ENCODE measurements at regions not wholly inside any gene's neighbourhood (a gene's known extent, or its start where the extent isn't known, plus 50 kb on each side); places are given as distances from the start of the nearest gene placed in this dataset.
"Not testable (repeated sequence)": the region's sequence is repeated elsewhere in the genome, so short reads cannot be mapped to it uniquely, and the experiment has no call there.

DNA sequence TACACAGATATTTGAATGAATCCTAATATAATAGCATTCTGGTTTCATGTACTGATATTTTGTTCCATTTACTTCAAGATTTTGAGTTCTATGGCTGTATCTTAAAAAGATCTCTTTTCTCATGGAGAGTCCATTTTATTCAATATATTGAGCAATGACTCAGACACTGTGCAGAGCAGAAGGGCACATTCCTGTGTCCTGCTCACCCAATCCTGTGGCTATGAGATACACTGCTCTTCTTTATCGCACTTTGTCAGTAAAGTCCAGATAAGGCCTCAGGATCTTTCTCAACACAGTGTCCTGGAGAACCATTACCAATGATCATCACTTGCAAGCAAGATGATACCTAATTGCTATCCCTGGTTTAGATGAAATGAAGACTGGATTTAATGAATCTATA is 155.0 kb downstream of the CYSLTR2 start:
- Histone ChIP-seq H3K9ac (ENCODE audit: low read depth, low read length) (no peak overlapping the region), H3K9me3 (ENCODE audit: control insufficient read depth, insufficient read depth, low read length) (no peaks in the 10 kb centered on the region), H3K36me3 (ENCODE audit: control insufficient read depth, insufficient read depth, low read length) (no peaks in the 10 kb centered on the region), H3K4me3 (ENCODE audit: low read depth, low read length) (no peak overlapping the region), H3K27ac (ENCODE audit: low read depth, low read length) (no peak overlapping the region), H3K27me3 (ENCODE audit: control insufficient read depth, insufficient read depth, low read length) (no peaks in the 10 kb centered on the region), H3K4me1 (ENCODE audit: control insufficient read depth, insufficient read depth, low read length) (no peaks in the 10 kb centered on the region)

DNA sequence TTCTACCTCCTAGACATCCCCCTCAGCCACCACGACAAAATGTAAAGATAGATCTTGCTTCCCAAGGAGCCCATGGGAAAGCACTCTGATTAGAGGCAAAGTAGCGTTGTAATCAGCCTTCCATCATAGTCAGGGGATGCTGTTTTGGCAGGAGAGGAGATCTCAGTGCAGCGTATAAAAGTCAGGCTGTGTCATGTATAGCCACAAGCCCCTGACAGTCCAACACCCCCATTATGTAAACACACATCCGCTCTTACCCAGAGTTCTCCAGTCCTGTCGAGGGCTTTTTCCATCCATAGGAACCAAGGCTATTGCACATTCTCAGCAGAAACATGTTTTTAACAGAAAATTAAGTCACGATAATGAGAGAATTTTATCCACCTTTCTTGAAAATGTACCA is 156.3 kb downstream of the CYSLTR2 start:
- Histone ChIP-seq H3K9me3 (ENCODE audit: control insufficient read depth, insufficient read depth, low read length) (no peaks in the 10 kb centered on the region), H3K4me3 (ENCODE audit: low read depth, low read length) (no peak overlapping the region), H3K27me3 (ENCODE audit: control insufficient read depth, insufficient read depth, low read length) (no peaks in the 10 kb centered on the region), H3K4me1 (ENCODE audit: control insufficient read depth, insufficient read depth, low read length) (no peaks in the 10 kb centered on the region), H3K36me3 (ENCODE audit: control insufficient read depth, insufficient read depth, low read length) (no peaks in the 10 kb centered on the region), H3K27ac (ENCODE audit: low read depth, low read length) (no peak overlapping the region), H3K9ac (ENCODE audit: low read depth, low read length) (no peak overlapping the region)

DNA sequence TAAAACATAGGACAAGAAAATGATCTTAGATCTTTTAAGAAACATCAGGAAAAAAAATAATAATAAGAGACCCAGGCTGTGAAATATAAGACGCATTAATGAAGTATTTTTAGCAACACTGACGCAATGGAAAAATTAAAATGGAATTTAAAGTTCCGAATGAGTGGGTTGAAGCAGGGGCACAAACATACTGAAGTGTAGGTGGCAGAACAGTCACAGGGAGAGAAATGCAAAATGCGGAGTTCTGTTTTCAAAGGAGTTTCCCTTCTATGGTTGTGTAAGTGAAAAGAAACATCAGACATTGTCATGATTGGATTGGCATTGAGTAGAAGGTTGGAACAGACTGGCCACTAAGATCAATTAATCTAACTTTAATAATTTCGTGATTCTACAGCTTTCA is 159.8 kb downstream of the CYSLTR2 start:
- Histone ChIP-seq H3K27me3 (ENCODE audit: control insufficient read depth, insufficient read depth, low read length) (no peaks in the 10 kb centered on the region), H3K27ac (ENCODE audit: low read depth, low read length) (no peak overlapping the region), H3K9me3 (ENCODE audit: control insufficient read depth, insufficient read depth, low read length) (no peaks in the 10 kb centered on the region), H3K36me3 (ENCODE audit: control insufficient read depth, insufficient read depth, low read length) (no peaks in the 10 kb centered on the region), H3K4me1 (ENCODE audit: control insufficient read depth, insufficient read depth, low read length) (no peaks in the 10 kb centered on the region), H3K4me3 (ENCODE audit: low read depth, low read length) (no peak overlapping the region), H3K9ac (ENCODE audit: low read depth, low read length) (no peak overlapping the region)

DNA sequence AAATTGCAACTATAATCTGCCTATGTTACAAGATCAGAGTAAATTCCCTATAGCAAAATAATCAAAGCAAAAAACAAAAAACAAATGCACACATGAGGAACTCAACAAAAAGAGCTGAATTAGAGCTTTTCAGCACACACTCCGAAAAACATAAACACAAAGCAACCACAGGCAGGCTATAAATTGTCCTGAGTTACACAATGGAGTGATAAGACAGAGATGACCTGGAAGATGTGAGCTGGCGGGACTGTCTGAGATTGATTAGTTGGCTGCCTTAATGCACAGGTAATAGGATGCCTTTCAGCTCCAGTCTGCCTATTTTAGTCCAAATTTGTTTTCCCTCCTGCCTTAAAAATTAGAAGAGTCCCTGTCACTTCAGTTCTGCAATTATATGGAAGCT is 159.0 kb upstream of the FNDC3A start:
- no peaks in the 10 kb centered on the region for H3K27me3 ChIP-seq (ENCODE audit: control insufficient read depth, insufficient read depth, low read length)
- H3K36me3 ChIP-seq (ENCODE audit: control insufficient read depth, insufficient read depth, low read length) = no peaks in the 10 kb centered on the region
- H3K4me3 ChIP-seq (ENCODE audit: low read depth, low read length) = no peak overlapping the region
- H3K27ac ChIP-seq (ENCODE audit: low read depth, low read length) = no peak overlapping the region
- no peaks in the 10 kb centered on the region for H3K9me3 ChIP-seq (ENCODE audit: control insufficient read depth, insufficient read depth, low read length)
- no peaks in the 10 kb centered on the region for H3K4me1 ChIP-seq (ENCODE audit: control insufficient read depth, insufficient read depth, low read length)
- H3K9ac ChIP-seq (ENCODE audit: low read depth, low read length) = no peak overlapping the region

DNA sequence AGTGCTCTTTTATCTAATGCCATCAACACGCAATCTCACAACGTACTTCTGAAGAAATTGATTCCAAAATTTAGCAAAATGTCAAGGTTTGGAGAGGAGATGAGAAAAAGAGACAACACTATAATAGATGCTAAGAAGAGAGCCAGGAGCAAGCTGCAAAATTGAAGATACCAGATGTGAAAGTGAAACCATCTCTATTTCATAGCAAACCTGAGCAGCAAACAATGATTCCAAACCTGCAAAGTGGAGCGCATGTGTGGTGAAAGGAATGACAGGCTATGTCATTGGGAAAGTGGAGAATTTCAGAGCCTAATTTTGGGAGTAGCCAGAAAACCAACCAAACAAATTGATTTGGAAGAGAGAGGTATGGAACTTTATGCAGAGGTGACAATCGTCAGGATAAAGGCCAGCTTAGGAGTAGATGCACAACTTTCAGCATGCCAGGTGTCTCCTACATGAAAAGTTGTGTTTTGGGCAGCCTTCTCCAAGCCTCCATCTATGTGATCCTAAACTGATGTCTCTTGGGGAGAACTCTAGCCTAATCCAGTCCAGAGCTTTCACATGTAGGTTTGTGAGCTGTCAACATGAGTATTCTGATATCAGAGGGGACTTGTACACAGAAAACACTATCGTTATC is 158.4 kb upstream of the FNDC3A start:
- Histone ChIP-seq H3K9ac (ENCODE audit: low read depth, low read length) (no peak overlapping the region), H3K4me1 (ENCODE audit: control insufficient read depth, insufficient read depth, low read length) (no peaks in the 10 kb centered on the region), H3K9me3 (ENCODE audit: control insufficient read depth, insufficient read depth, low read length) (no peaks in the 10 kb centered on the region), H3K4me3 (ENCODE audit: low read depth, low read length) (no peak overlapping the region), H3K36me3 (ENCODE audit: control insufficient read depth, insufficient read depth, low read length) (no peaks in the 10 kb centered on the region), H3K27ac (ENCODE audit: low read depth, low read length) (no peak overlapping the region), H3K27me3 (ENCODE audit: control insufficient read depth, insufficient read depth, low read length) (no peaks in the 10 kb centered on the region)

DNA sequence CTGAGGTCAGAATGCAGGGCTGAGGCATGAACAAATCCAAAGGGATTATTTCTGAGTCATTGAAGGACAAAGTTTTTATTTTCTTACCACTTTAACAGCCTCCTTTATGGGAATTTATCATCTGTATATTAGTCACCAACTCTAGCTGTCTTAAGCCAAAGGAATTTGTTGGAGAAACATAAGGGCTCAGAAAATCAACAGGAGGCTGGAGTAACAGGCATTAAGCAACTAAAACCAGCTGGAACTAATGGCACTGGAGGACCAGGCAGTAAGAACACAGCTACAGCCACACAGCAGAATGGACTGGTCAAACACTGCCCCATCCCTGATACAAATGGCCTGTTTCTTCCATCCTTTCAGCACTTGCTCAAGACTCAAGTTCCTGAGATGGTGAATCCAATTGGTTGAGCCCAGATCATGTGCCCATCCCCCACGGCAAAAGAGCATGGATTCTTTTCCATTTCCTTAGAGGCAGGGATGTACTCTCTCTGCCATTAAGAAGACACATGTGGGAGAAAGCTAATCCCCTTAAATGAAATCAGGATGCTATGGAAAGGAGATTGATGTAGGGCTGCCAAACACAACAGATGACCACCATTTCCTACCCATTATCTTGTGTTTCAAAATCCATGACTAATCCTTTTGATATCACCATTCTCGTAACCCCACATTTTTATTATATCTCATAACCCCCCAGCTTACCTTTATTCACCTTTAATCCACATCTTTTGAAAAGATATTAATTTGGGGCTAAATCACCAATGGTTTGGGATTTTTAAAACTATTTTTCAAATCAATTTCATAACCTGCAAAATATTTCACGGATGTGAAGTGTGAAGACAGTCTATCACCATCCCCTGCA is 157.0 kb upstream of the FNDC3A start:
- Histone ChIP-seq H3K9ac (ENCODE audit: low read depth, low read length) (no peak overlapping the region), H3K36me3 (ENCODE audit: control insufficient read depth, insufficient read depth, low read length) (no peaks in the 10 kb centered on the region), H3K27ac (ENCODE audit: low read depth, low read length) (no peak overlapping the region), H3K4me3 (ENCODE audit: low read depth, low read length) (no peak overlapping the region), H3K27me3 (ENCODE audit: control insufficient read depth, insufficient read depth, low read length) (no peaks in the 10 kb centered on the region), H3K9me3 (ENCODE audit: control insufficient read depth, insufficient read depth, low read length) (no peaks in the 10 kb centered on the region), H3K4me1 (ENCODE audit: control insufficient read depth, insufficient read depth, low read length) (no peaks in the 10 kb centered on the region)

DNA sequence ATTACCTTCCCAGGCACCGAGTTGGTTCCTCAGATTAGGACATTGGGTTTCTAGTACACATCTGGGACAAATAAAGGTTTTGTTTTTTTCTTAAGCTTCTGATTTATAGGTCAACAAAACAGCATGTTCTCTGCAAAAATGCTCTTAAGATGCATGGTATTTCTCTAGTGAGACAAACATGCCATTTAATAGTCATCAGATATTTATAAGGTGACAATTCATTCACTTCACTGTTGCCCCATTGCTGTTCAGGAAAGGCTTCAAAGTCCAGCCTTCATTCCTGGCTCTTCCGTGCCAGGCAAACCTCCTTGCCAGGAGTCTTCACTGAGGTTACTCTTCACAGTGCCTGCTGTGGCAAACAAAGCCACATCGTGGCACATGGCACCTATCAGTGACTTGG is 156.3 kb upstream of the FNDC3A start:
- no peak overlapping the region for H3K9ac ChIP-seq (ENCODE audit: low read depth, low read length)

DNA sequence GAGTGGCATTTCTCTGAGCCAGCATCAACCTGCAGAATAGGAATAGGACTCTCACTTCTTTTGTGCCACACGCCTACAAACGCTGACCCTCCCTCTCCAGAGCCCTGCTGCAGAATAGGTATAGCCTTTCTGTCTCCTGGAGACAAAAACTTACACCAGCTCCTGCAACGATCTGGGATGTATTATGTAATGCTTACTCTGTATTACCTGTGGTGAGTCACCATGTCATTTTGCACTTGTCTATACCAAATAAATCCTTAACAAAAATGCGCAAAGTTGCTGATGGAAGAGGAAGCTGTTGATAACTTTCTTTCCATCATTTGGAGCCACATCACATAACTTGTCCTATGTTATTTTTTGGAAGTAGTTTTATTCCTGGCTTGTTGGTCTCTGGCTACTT is 155.8 kb upstream of the FNDC3A start:
- Histone ChIP-seq H3K4me3 (ENCODE audit: low read depth, low read length) (no peak overlapping the region), H3K36me3 (ENCODE audit: control insufficient read depth, insufficient read depth, low read length) (no peaks in the 10 kb centered on the region), H3K4me1 (ENCODE audit: control insufficient read depth, insufficient read depth, low read length) (no peaks in the 10 kb centered on the region), H3K9me3 (ENCODE audit: control insufficient read depth, insufficient read depth, low read length) (no peaks in the 10 kb centered on the region), H3K27ac (ENCODE audit: low read depth, low read length) (no peak overlapping the region), H3K27me3 (ENCODE audit: control insufficient read depth, insufficient read depth, low read length) (no peaks in the 10 kb centered on the region), H3K9ac (ENCODE audit: low read depth, low read length) (no peak overlapping the region)

More for the DNA sequence above, 156.3 kb upstream of the FNDC3A start:
- Histone ChIP-seq H3K9me3 (ENCODE audit: control insufficient read depth, insufficient read depth, low read length) (no peaks in the 10 kb centered on the region), H3K4me1 (ENCODE audit: control insufficient read depth, insufficient read depth, low read length) (no peaks in the 10 kb centered on the region), H3K27me3 (ENCODE audit: control insufficient read depth, insufficient read depth, low read length) (no peaks in the 10 kb centered on the region), H3K27ac (ENCODE audit: low read depth, low read length) (no peak overlapping the region), H3K36me3 (ENCODE audit: control insufficient read depth, insufficient read depth, low read length) (no peaks in the 10 kb centered on the region), H3K4me3 (ENCODE audit: low read depth, low read length) (no peak overlapping the region)

DNA sequence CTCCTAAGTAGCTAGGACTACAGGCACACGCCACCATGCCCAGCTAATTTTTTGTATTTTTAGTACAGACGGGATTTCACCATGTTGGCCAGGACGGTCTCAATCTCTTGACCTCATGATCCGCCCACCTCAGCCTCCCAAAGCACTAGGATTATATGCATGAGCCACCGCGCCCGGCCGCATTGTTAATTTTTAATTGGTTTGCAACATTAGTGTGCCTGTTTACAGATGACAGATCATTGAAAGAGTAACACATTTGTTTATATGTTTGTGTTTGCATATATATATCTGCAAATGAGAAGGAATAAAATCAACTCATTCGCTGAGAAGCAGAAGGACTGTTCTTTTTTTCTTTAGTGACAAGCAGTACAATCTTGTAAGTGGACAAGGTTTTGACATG is 152.2 kb upstream of the FNDC3A start:
- not testable (repeated sequence) for H3K4me3 ChIP-seq (ENCODE audit: low read depth, low read length); H3K27me3 ChIP-seq (ENCODE audit: control insufficient read depth, insufficient read depth, low read length); H3K4me1 ChIP-seq (ENCODE audit: control insufficient read depth, insufficient read depth, low read length); H3K9ac ChIP-seq (ENCODE audit: low read depth, low read length); H3K36me3 ChIP-seq (ENCODE audit: control insufficient read depth, insufficient read depth, low read length); H3K27ac ChIP-seq (ENCODE audit: low read depth, low read length)
- peaks cover 17% of the 10 kb centered on the region for H3K9me3 ChIP-seq (ENCODE audit: control insufficient read depth, insufficient read depth, low read length)

DNA sequence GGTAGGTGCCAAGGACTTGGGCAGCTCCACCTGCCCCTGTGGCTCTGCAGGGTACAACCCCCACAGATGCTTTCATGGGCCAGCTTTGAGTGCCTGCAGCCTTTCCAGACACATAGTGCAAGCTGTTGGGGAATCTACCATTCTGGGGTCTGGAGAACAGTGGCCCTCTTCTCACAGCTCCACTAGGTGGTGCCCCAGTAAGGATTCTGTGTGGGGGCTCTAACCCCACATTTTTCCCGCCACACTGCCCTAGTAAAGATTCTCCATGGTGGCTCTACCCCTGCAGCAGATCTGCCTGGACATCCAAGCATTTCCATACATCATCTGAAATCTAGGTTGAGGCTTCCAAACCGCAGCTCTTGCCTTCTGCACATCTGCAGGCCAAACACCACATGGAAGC is 149.7 kb upstream of the FNDC3A start:
- Histone ChIP-seq H3K36me3 (ENCODE audit: control insufficient read depth, insufficient read depth, low read length) (no peaks in the 10 kb centered on the region), H3K9me3 (ENCODE audit: control insufficient read depth, insufficient read depth, low read length) (peaks cover 17% of the 10 kb centered on the region), H3K4me3 (ENCODE audit: low read depth, low read length) (no peak overlapping the region), H3K27me3 (ENCODE audit: control insufficient read depth, insufficient read depth, low read length) (no peaks in the 10 kb centered on the region), H3K27ac (ENCODE audit: low read depth, low read length) (no peak overlapping the region), H3K9ac (ENCODE audit: low read depth, low read length) (no peak overlapping the region), H3K4me1 (ENCODE audit: control insufficient read depth, insufficient read depth, low read length) (peaks cover 19% of the 10 kb centered on the region)

DNA sequence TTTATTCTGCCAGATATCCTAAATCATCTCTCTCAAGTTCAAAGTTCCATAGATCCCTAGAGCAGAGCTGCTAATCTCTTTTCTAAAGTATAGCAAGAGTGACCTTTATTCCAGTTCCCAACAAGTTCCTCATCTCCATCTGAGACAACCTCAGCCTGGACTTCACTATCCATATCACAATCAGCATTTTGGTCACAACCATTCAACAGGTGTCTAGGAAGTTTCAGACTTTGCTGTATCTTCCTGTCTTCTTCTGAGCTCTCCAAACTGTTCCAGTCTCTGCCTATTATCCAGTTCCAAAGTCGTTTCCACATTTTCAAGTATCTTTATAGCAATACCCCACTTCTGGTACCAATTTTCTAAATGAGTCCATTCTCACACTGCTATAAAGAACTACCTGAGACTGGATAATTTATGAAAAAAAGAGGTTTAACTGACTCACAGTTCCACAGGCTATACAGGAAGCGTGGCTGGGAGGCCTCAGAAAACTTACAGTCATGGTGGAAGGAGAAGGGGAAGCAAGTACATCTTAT is 148.7 kb upstream of the FNDC3A start:
- H3K9me3 ChIP-seq (ENCODE audit: control insufficient read depth, insufficient read depth, low read length) = peaks cover 17% of the 10 kb centered on the region
- H3K4me1 ChIP-seq (ENCODE audit: control insufficient read depth, insufficient read depth, low read length) = peaks cover 19% of the 10 kb centered on the region
- H3K4me3 ChIP-seq (ENCODE audit: low read depth, low read length); H3K27me3 ChIP-seq (ENCODE audit: control insufficient read depth, insufficient read depth, low read length); H3K27ac ChIP-seq (ENCODE audit: low read depth, low read length); H3K36me3 ChIP-seq (ENCODE audit: control insufficient read depth, insufficient read depth, low read length); H3K9ac ChIP-seq (ENCODE audit: low read depth, low read length): not testable (repeated sequence)

Data from HUES48 (cell line).